Ammon's horn (tissue), 1 donor: ENCODE measurements at regions not wholly inside any gene's neighbourhood (a gene's known extent, or its start where the extent isn't known, plus 50 kb on each side); places are given as distances from the start of the nearest gene placed in this dataset.
"Not testable (repeated sequence)": the region's sequence is repeated elsewhere in the genome, so short reads cannot be mapped to it uniquely, and the experiment has no call there.

Source experiments
- DNase-seq: peaks from one replicate; pipeline ENCODE4 v3.0.0-alpha.2; 2016; ENCODE audit warnings: low spot score

- no peak for DNase-seq
Observed at GRCh38 chr11:34754171-34754823, 133.4 kb downstream of the EHF start.

- DNase-seq: no peak
Observed at GRCh38 chr11:34750692-34751405, 130.0 kb downstream of the EHF start.

GRCh38 chr11:34749666-34750659 lies 129.1 kb downstream of the EHF start:
- peak; percentile 58 for DNase-seq

- DNase-seq: no peak
Observed at GRCh38 chr11:34748036-34748435, 127.1 kb downstream of the EHF start.

- no peak for DNase-seq
Observed at GRCh38 chr11:34747251-34747650, 126.4 kb downstream of the EHF start.

- DNase-seq: no peak
Observed at GRCh38 chr11:34745195-34745594, 124.3 kb downstream of the EHF start.

- no peak for DNase-seq
Observed at GRCh38 chr11:34744511-34744910, 123.6 kb downstream of the EHF start.

GRCh38 chr11:34738237-34738636 lies 117.3 kb downstream of the EHF start:
- DNase-seq: no peak

GRCh38 chr11:34732831-34733230 lies 111.9 kb downstream of the EHF start:
- DNase-seq: no peak

GRCh38 chr11:34731603-34732002 lies 110.7 kb downstream of the EHF start:
- no peak for DNase-seq

GRCh38 chr11:34730544-34731295 lies 109.8 kb downstream of the EHF start:
- DNase-seq: no peak

- no peak for DNase-seq
Observed at GRCh38 chr11:34728609-34729008, 107.7 kb downstream of the EHF start.

GRCh38 chr11:34727228-34727737 lies 106.4 kb downstream of the EHF start:
- DNase-seq: no peak

GRCh38 chr11:34724973-34725372 lies 104.1 kb downstream of the EHF start:
- DNase-seq: no peak

- DNase-seq: no peak
Observed at GRCh38 chr11:34721646-34722045, 100.8 kb downstream of the EHF start.

GRCh38 chr11:34719303-34719848 lies 98.5 kb downstream of the EHF start:
- no peak for DNase-seq

GRCh38 chr11:34713631-34714030 lies 92.7 kb downstream of the EHF start:
- not testable (repeated sequence) for DNase-seq
